ENCODE measurements at regions not wholly inside any gene's neighbourhood (a gene's known extent, or its start where the extent isn't known, plus 50 kb on each side); places are given as distances from the start of the nearest gene placed in this dataset.

GRCh38 chr15:91664224-91664836, 189.2 kb upstream of the SLCO3A1 start:
- intact Hi-C loops (cut with DNase I, micrococcal nuclease) = no loop called here
- CTCF ChIA-PET = no interaction called here
- Mint-ChIP-seq H3K27ac (no peak overlapping the region), H3K36me3 (ENCODE audit: low read depth) (no peaks in the 10 kb centered on the region), H3K4me1 (ENCODE audit: low read depth) (peaks cover 8% of the 10 kb centered on the region), H3K9me3 (no peaks in the 10 kb centered on the region), H3K4me3 (no peak overlapping the region), H3K27me3 (peaks cover 22% of the 10 kb centered on the region)
- Histone ChIP-seq H3K36me3 (ENCODE audit: insufficient read depth, low read length) (no peaks in the 10 kb centered on the region), H3K9me3 (ENCODE audit: control insufficient read depth in 1 of 2, insufficient read depth in 1 of 2, low read length in 2 of 2) (no peaks in the 10 kb centered on the region), H3K27me3 (ENCODE audit: control insufficient read depth in 1 of 2, insufficient read depth in 2 of 2, low read length in 2 of 2) (no peaks in the 10 kb centered on the region), H3K4me1 (ENCODE audit: insufficient read depth, low read length) (peaks cover 6% of the 10 kb centered on the region), H3K4me3 (ENCODE audit: low read length) (no peak overlapping the region), H3K27ac (ENCODE audit: low read depth in 1 of 2, low read length in 2 of 2) (no peak overlapping the region)
- POLR2A ChIA-PET = no interaction called here
- TF ChIP-seq, protein P1, sequence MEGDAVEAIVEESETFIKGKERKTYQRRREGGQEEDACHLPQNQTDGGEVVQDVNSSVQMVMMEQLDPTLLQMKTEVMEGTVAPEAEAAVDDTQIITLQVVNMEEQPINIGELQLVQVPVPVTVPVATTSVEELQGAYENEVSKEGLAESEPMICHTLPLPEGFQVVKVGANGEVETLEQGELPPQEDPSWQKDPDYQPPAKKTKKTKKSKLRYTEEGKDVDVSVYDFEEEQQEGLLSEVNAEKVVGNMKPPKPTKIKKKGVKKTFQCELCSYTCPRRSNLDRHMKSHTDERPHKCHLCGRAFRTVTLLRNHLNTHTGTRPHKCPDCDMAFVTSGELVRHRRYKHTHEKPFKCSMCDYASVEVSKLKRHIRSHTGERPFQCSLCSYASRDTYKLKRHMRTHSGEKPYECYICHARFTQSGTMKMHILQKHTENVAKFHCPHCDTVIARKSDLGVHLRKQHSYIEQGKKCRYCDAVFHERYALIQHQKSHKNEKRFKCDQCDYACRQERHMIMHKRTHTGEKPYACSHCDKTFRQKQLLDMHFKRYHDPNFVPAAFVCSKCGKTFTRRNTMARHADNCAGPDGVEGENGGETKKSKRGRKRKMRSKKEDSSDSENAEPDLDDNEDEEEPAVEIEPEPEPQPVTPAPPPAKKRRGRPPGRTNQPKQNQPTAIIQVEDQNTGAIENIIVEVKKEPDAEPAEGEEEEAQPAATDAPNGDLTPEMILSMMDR (IDR thresholded peaks at IDR 0.05) = no peak
- ATAC-seq (ENCODE audit: poor library complexity) = no peak
- DNase-seq = no peak

DNA sequence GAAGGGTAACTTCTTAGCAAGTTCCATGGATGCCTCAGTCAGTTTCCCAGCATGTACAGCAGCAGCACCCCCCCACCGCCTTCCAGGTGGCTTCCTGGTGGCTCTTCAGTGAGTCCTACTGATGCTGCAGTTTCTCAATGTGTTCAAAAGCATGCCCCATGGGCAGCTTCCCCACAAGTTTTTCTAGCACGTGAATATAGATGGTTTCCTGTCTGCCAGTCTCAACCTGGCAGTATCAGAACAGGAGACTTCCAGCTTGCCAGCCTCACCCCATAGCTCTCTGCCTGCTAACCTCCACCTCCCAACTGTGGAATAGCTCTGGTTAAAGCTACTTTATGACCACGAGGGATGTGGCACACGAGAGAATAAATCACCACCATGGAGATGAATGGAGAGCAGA, 188.3 kb upstream of the SLCO3A1 start:
- Histone ChIP-seq H3K36me3 (ENCODE audit: insufficient read depth, low read length) (no peaks in the 10 kb centered on the region), H3K4me3 (ENCODE audit: low read length) (no peak overlapping the region), H3K4me1 (ENCODE audit: insufficient read depth, low read length) (peaks cover 3% of the 10 kb centered on the region), H3K27me3 (ENCODE audit: control insufficient read depth in 1 of 2, insufficient read depth in 2 of 2, low read length in 2 of 2) (no peaks in the 10 kb centered on the region), H3K27ac (ENCODE audit: low read depth in 1 of 2, low read length in 2 of 2) (no peak overlapping the region), H3K9me3 (ENCODE audit: control insufficient read depth in 1 of 2, insufficient read depth in 1 of 2, low read length in 2 of 2) (no peaks in the 10 kb centered on the region)
- CTCF ChIA-PET = no interaction called here
- Mint-ChIP-seq H3K36me3 (ENCODE audit: low read depth) (no peaks in the 10 kb centered on the region), H3K4me3 (no peak overlapping the region), H3K27me3 (peaks cover 15% of the 10 kb centered on the region), H3K27ac (no peak overlapping the region), H3K9me3 (no peaks in the 10 kb centered on the region), H3K4me1 (ENCODE audit: low read depth) (peaks cover 4% of the 10 kb centered on the region)
- DNase-seq (no peak), ATAC-seq (ENCODE audit: poor library complexity) (no peak)
- POLR2A ChIA-PET = no interaction called here
- TF ChIP-seq, protein P1 (IDR thresholded peaks at IDR 0.05) = no peak
- intact Hi-C loops (cut with DNase I, micrococcal nuclease) = no loop called here

GRCh38 chr15:91668370-91668769, 185.1 kb upstream of the SLCO3A1 start:
- Histone ChIP-seq H3K27me3 (ENCODE audit: control insufficient read depth in 1 of 2, insufficient read depth in 2 of 2, low read length in 2 of 2) (no peaks in the 10 kb centered on the region), H3K36me3 (ENCODE audit: insufficient read depth, low read length) (no peaks in the 10 kb centered on the region), H3K27ac (ENCODE audit: low read depth in 1 of 2, low read length in 2 of 2) (no peak overlapping the region), H3K4me3 (ENCODE audit: low read length) (no peak overlapping the region), H3K9me3 (ENCODE audit: control insufficient read depth in 1 of 2, insufficient read depth in 1 of 2, low read length in 2 of 2) (no peaks in the 10 kb centered on the region), H3K4me1 (ENCODE audit: insufficient read depth, low read length) (no peaks in the 10 kb centered on the region)
- TF ChIP-seq, protein P1 (IDR thresholded peaks at IDR 0.05) = no peak
- POLR2A ChIA-PET = no interaction called here
- CTCF ChIA-PET = no interaction called here
- Mint-ChIP-seq H3K36me3 (ENCODE audit: low read depth) (no peaks in the 10 kb centered on the region), H3K4me3 (no peak overlapping the region), H3K9me3 (no peaks in the 10 kb centered on the region), H3K27me3 (peaks cover 8% of the 10 kb centered on the region), H3K4me1 (ENCODE audit: low read depth) (no peaks in the 10 kb centered on the region), H3K27ac (no peak overlapping the region)
- no peak for DNase-seq
- no peak for ATAC-seq (ENCODE audit: poor library complexity)
- intact Hi-C loops (cut with DNase I, micrococcal nuclease) = no loop called here

Measured in CD4-positive, alpha-beta T cell (primary cell).